NT2/D1 (cell line): ENCODE measurements at regions not wholly inside any gene's neighbourhood (a gene's known extent, or its start where the extent isn't known, plus 50 kb on each side); places are given as distances from the start of the nearest gene placed in this dataset.

Source experiments
- SUZ12 ChIP-seq: IDR thresholded peaks from 2 replicates; pipeline ENCODE4 v1.6.1; 2011; ENCODE audit not compliant: insufficient read length, insufficient read depth; ENCODE audit errors: extremely low read depth
- YY1 ChIP-seq: IDR thresholded peaks from 2 replicates; pipeline ENCODE4 v1.6.1; 2011; ENCODE audit not compliant: insufficient read length, insufficient read depth
- ZNF274 ChIP-seq: IDR thresholded peaks from 2 replicates; pipeline ENCODE4 v1.6.1; 2011; ENCODE audit warnings: mild to moderate bottlenecking, low read depth, low read length

DNA sequence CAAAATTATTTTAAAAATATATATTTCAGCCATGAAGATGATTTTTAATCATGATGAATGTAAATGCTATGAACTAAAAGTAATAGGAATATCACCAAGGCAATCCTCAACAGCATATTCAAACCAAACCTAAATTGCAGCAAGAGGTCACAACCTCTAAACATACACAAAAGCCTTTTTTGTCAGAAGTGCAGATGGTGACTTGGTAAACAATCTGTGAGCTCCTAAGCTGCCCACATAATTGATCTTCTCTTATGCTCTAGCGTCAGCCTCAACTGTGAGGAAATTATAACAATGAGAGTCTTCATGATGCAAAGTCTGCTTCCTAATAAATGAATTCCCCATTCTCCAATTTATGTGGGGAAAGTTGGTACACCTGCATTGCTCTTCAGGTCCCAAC is 113.2 kb downstream of the TSN start:
- TF ChIP-seq YY1 (no peak), ZNF274 (no peak), SUZ12 (no peak)
